ENCODE measurements at regions not wholly inside any gene's neighbourhood (a gene's known extent, or its start where the extent isn't known, plus 50 kb on each side); places are given as distances from the start of the nearest gene placed in this dataset.

GRCh38 chr11:128407962-128408361 lies 179.4 kb downstream of the ETS1 start:
- Mint-ChIP-seq H3K9me3 (ENCODE audit: low read depth) (peaks cover 2% of the 10 kb centered on the region), H3K4me3 (no peak overlapping the region), H3K36me3 (ENCODE audit: low read depth) (no peaks in the 10 kb centered on the region), H3K27ac (no peak overlapping the region), H3K4me1 (peaks cover 45% of the 10 kb centered on the region), H3K27me3 (no peaks in the 10 kb centered on the region)
- ChIA-PET CTCF (interaction anchor here (0.6 to 2.3 kb wide), 6 partner anchors 8 to 423 kb away, joined by 3 to 12 read pairs (median 6); no protein-coding TSS in a partner anchor), POLR2A (no interaction called here)
- intact Hi-C loops (cut with DNase I, micrococcal nuclease): no loop called here
- ATAC-seq (no peak), DNase-seq (no peak)

- Mint-ChIP-seq H3K27ac (no peak overlapping the region), H3K4me3 (no peak overlapping the region), H3K27me3 (no peaks in the 10 kb centered on the region), H3K4me1 (peaks cover 26% of the 10 kb centered on the region), H3K36me3 (ENCODE audit: low read depth) (no peaks in the 10 kb centered on the region), H3K9me3 (ENCODE audit: low read depth) (peaks cover 2% of the 10 kb centered on the region)
- no peak for DNase-seq
- CTCF ChIA-PET: interaction anchor here (0.6 to 2.0 kb wide), 11 partner anchors 12 to 385 kb away, joined by 3 to 9 read pairs (median 4); no protein-coding TSS in a partner anchor
- ATAC-seq: no peak
- intact Hi-C loops (cut with DNase I, micrococcal nuclease): no loop called here
- POLR2A ChIA-PET: interaction anchor here (0.6 kb wide), 2 partner anchors 77 to 107 kb away, joined by 3 to 4 read pairs; no protein-coding TSS in a partner anchor
These were observed 181.4 kb downstream of the ETS1 start for GRCh38 chr11:128405714-128406662.

GRCh38 chr11:128405112-128405511 lies 182.2 kb downstream of the ETS1 start:
- intact Hi-C loops (cut with DNase I, micrococcal nuclease): no loop called here
- no peaks in the 10 kb centered on the region for H3K9me3 Mint-ChIP-seq (ENCODE audit: low read depth)
- ChIA-PET POLR2A (no interaction called here), CTCF (interaction anchor here (0.7 to 1.5 kb wide), 3 partner anchors 15 to 247 kb away, joined by 3 to 5 read pairs (median 4); no protein-coding TSS in a partner anchor)
- H3K27me3 Mint-ChIP-seq: no peaks in the 10 kb centered on the region
- H3K4me1 Mint-ChIP-seq: peaks cover 22% of the 10 kb centered on the region
- ATAC-seq (no peak), DNase-seq (no peak)
- no peak overlapping the region for H3K4me3 Mint-ChIP-seq
- H3K27ac Mint-ChIP-seq: no peak overlapping the region
- no peaks in the 10 kb centered on the region for H3K36me3 Mint-ChIP-seq (ENCODE audit: low read depth)

- POLR2A ChIA-PET: no interaction called here
- Mint-ChIP-seq H3K4me1 (peaks cover 21% of the 10 kb centered on the region), H3K9me3 (ENCODE audit: low read depth) (no peaks in the 10 kb centered on the region), H3K4me3 (no peak overlapping the region), H3K27ac (no peak overlapping the region), H3K27me3 (no peaks in the 10 kb centered on the region), H3K36me3 (ENCODE audit: low read depth) (no peaks in the 10 kb centered on the region)
- DNase-seq (no peak), ATAC-seq (no peak)
- CTCF ChIA-PET: no interaction called here
- intact Hi-C loops (cut with DNase I, micrococcal nuclease): no loop called here
These were observed 182.9 kb downstream of the ETS1 start for GRCh38 chr11:128404437-128404836.

GRCh38 chr11:128400382-128401203 lies 186.8 kb downstream of the ETS1 start:
- CTCF ChIA-PET: interaction anchor here (0.7 to 2.6 kb wide), 9 partner anchors 8 to 228 kb away, joined by 3 to 14 read pairs (median 4); no protein-coding TSS in a partner anchor
- no peaks in the 10 kb centered on the region for H3K36me3 Mint-ChIP-seq (ENCODE audit: low read depth)

DNA sequence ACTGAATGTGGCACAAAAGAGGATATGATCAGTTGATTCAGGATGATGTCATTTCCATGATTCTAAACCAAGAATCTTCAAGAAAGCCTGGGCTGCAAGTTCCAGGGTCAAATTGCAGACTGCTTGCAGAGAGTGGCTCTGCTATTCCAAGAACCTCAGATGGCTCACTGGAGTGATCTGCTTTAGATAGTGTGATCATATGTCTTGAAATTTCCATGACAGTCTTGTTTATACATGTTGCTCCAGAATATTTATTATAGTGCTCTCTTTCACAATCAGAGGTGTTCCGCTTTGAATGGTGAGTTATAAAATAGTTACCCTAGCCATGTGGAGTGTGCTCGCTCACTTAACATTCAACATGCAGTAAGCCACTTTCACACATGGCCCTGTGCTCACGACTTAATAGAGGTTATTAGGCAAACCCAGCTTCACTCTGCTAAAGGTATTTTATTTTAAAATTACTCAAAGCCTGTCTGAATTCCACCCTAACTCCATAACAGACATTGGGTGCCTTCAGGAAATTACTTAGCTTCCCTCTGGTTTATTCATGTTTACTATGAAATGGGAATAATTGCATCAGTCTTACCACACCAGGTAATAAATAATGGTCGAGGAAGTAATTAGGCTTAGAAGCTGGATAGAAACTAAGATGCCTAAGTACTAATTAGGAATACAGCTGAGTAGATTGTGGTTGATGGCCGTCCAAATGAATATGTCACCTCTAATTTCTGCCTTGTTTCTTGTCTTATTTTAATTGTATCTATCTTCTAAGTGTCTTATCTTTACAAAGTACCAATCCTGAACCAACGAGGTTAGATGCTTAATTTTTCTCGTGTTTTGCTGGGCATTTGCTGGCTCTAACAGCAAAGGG lies 187.9 kb downstream of the ETS1 start:
- Mint-ChIP-seq H3K4me3 (no peak overlapping the region), H3K9me3 (ENCODE audit: low read depth) (no peaks in the 10 kb centered on the region), H3K36me3 (ENCODE audit: low read depth) (no peaks in the 10 kb centered on the region), H3K27ac (no peak overlapping the region), H3K27me3 (no peaks in the 10 kb centered on the region), H3K4me1 (peaks cover 31% of the 10 kb centered on the region)
- intact Hi-C loops (cut with DNase I, micrococcal nuclease): no loop called here
- peak; percentile 22 for DNase-seq
- POLR2A ChIA-PET: no interaction called here
- CTCF ChIA-PET: interaction anchor here (0.7 to 2.5 kb wide), 5 partner anchors 9 to 227 kb away, joined by 3 to 10 read pairs (median 3); no protein-coding TSS in a partner anchor
- peak; percentile 77 for ATAC-seq

More at GRCh38 chr11:128400382-128401203, 186.8 kb downstream of the ETS1 start:
- Mint-ChIP-seq H3K4me3 (no peak overlapping the region), H3K27me3 (no peaks in the 10 kb centered on the region), H3K27ac (no peak overlapping the region), H3K9me3 (ENCODE audit: low read depth) (no peaks in the 10 kb centered on the region), H3K4me1 (peaks cover 28% of the 10 kb centered on the region)
- DNase-seq (no peak), ATAC-seq (no peak)
- intact Hi-C loops (cut with DNase I, micrococcal nuclease): no loop called here
- POLR2A ChIA-PET: interaction anchor here (0.6 kb wide), 1 partner anchor 48 kb away, joined by 3 read pairs; no protein-coding TSS in a partner anchor

DNA sequence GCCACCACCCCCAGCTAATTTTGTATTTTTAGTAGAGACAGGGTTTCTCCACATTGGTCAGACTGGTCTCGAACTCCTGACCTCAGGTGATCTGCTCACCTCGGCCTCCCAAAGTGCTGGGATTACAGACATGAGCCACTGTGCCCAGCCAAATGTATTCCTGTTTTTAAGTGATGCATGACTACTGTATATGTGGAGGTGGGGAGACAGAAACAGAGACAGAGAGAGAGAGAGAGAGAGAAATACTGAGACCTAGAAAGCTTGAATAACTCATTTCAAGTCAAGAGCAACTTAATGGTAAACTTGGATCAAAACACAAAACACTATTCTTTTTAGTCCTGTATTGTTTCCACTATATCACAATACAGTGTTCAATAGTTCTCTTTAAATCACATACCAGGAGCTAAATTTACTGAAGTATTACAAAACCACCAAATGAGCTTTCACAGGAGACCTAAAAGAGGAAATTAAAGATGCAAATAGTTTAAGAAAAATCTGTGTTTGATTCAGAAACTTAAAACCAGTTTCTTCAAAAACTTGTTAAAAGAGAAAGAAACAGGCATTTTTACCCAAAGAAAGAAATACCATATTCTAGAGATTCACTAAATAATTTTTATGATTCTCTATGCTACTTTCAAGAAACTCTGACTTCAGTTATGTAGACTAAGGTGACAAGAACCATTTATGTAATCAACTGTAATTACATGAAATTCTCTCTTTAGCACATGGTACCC lies 188.7 kb downstream of the ETS1 start:
- Mint-ChIP-seq H3K4me1 (peaks cover 31% of the 10 kb centered on the region), H3K9me3 (ENCODE audit: low read depth) (no peaks in the 10 kb centered on the region), H3K27ac (peak overlapping the region; percentile 78), H3K27me3 (no peaks in the 10 kb centered on the region), H3K36me3 (ENCODE audit: low read depth) (no peaks in the 10 kb centered on the region), H3K4me3 (peak overlapping the region; percentile 18)
- ChIA-PET POLR2A (no interaction called here), CTCF (interaction anchor here (1.2 to 2.5 kb wide), 2 partner anchors 10 to 11 kb away, joined by 4 to 10 read pairs; no protein-coding TSS in a partner anchor)
- ATAC-seq: peak; percentile 16
- DNase-seq: no peak
- intact Hi-C loops (cut with DNase I, micrococcal nuclease): no loop called here

GRCh38 chr11:128397362-128397761 lies 190.0 kb downstream of the ETS1 start:
- H3K36me3 Mint-ChIP-seq (ENCODE audit: low read depth): no peaks in the 10 kb centered on the region
- no peaks in the 10 kb centered on the region for H3K27me3 Mint-ChIP-seq
- no peaks in the 10 kb centered on the region for H3K9me3 Mint-ChIP-seq (ENCODE audit: low read depth)
- ChIA-PET CTCF (interaction anchor here (0.6 to 0.7 kb wide), 2 partner anchors 98 to 366 kb away, joined by 3 read pairs; no protein-coding TSS in a partner anchor), POLR2A (no interaction called here)
- intact Hi-C loops (cut with DNase I, micrococcal nuclease): no loop called here
- H3K4me1 Mint-ChIP-seq: peaks cover 36% of the 10 kb centered on the region
- H3K4me3 Mint-ChIP-seq: no peak overlapping the region
- DNase-seq (no peak), ATAC-seq (no peak)
- H3K27ac Mint-ChIP-seq: no peak overlapping the region

- ChIA-PET CTCF (interaction anchor here (0.5 to 1.8 kb wide), 5 partner anchors 12 to 174 kb away, joined by 3 to 5 read pairs (median 3); no protein-coding TSS in a partner anchor), POLR2A (no interaction called here)
- no peak overlapping the region for H3K27ac Mint-ChIP-seq
- H3K27me3 Mint-ChIP-seq: no peaks in the 10 kb centered on the region
- peaks cover 33% of the 10 kb centered on the region for H3K4me1 Mint-ChIP-seq
- ATAC-seq (no peak), DNase-seq (no peak)
- no peaks in the 10 kb centered on the region for H3K9me3 Mint-ChIP-seq (ENCODE audit: low read depth)
- intact Hi-C loops (cut with DNase I, micrococcal nuclease): no loop called here
- no peaks in the 10 kb centered on the region for H3K36me3 Mint-ChIP-seq (ENCODE audit: low read depth)
- H3K4me3 Mint-ChIP-seq: no peak overlapping the region
These were observed 192.8 kb downstream of the ETS1 start for GRCh38 chr11:128394431-128395089.

DNA sequence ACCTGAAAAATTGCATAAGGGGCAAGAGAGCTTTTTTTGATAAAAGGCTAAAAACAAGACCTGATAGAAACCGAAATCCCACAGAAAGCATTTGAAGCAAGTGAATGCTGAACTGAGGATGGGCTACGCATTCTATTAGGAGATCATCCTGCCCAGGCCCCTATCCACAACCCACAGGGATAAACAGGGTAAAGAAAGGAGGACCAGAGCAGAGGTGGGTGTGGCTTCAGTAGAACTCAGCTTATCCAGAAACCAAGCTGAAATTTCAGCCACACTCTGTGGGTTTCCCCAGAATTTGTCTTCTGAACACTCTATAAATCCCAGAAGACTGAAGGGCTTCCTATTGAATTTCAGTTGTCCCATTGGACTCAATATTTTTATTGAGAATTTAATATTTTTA lies 195.1 kb downstream of the ETS1 start:
- intact Hi-C loops (cut with DNase I, micrococcal nuclease): no loop called here
- POLR2A ChIA-PET: no interaction called here
- ATAC-seq (no peak), DNase-seq (no peak)
- Mint-ChIP-seq H3K27ac (no peak overlapping the region), H3K4me1 (peaks cover 27% of the 10 kb centered on the region), H3K27me3 (no peaks in the 10 kb centered on the region), H3K36me3 (ENCODE audit: low read depth) (no peaks in the 10 kb centered on the region), H3K4me3 (no peak overlapping the region), H3K9me3 (ENCODE audit: low read depth) (no peaks in the 10 kb centered on the region)
- CTCF ChIA-PET: interaction anchor here (0.8 to 2.2 kb wide), 3 partner anchors 17 to 76 kb away, joined by 3 to 12 read pairs (median 3); no protein-coding TSS in a partner anchor
